ENCODE measurements at regions not wholly inside any gene's neighbourhood (a gene's known extent, or its start where the extent isn't known, plus 50 kb on each side); places are given as distances from the start of the nearest gene placed in this dataset.

GRCh38 chr18:56517196-56517595, 121.2 kb downstream of the TXNL1 start:
- H3F3A ChIP-seq (ENCODE audit: insufficient read depth, low read length) = no peaks in the 10 kb centered on the region
- H2AFZ ChIP-seq (ENCODE audit: low read length) = no peak overlapping the region

GRCh38 chr18:56516789-56517188, 121.6 kb downstream of the TXNL1 start:
- Histone ChIP-seq H3K36me3 (ENCODE audit: insufficient read depth, low read length) (no peaks in the 10 kb centered on the region), H3K27me3 (ENCODE audit: insufficient read depth, low read length) (no peaks in the 10 kb centered on the region), H3K79me2 (ENCODE audit: insufficient read depth, low read length) (no peaks in the 10 kb centered on the region), H2AFZ (ENCODE audit: low read length) (no peak overlapping the region), H3K9ac (ENCODE audit: low read length) (no peak overlapping the region), H3K27ac (ENCODE audit: low read depth, low read length, poor library complexity, severe bottlenecking) (no peak overlapping the region), H3K4me3 (ENCODE audit: low read depth, low read length, poor library complexity, severe bottlenecking) (no peak overlapping the region), H3K4me2 (ENCODE audit: low read length) (no peak overlapping the region), H3K9me2 (ENCODE audit: low read depth, low read length) (no peaks in the 10 kb centered on the region), H3K4me1 (ENCODE audit: insufficient read depth, low read length, severe bottlenecking) (no peaks in the 10 kb centered on the region), H4K20me1 (ENCODE audit: insufficient read depth, low read length) (no peaks in the 10 kb centered on the region), H3K9me3 (ENCODE audit: low read length) (no peaks in the 10 kb centered on the region), H3F3A (ENCODE audit: insufficient read depth, low read length) (no peaks in the 10 kb centered on the region)
- no peak for TF ChIP-seq EZH2 (IDR thresholded peaks at IDR 0.05; ENCODE audit: borderline replicate concordance, low read length)
- TF ChIP-seq, protein P1, sequence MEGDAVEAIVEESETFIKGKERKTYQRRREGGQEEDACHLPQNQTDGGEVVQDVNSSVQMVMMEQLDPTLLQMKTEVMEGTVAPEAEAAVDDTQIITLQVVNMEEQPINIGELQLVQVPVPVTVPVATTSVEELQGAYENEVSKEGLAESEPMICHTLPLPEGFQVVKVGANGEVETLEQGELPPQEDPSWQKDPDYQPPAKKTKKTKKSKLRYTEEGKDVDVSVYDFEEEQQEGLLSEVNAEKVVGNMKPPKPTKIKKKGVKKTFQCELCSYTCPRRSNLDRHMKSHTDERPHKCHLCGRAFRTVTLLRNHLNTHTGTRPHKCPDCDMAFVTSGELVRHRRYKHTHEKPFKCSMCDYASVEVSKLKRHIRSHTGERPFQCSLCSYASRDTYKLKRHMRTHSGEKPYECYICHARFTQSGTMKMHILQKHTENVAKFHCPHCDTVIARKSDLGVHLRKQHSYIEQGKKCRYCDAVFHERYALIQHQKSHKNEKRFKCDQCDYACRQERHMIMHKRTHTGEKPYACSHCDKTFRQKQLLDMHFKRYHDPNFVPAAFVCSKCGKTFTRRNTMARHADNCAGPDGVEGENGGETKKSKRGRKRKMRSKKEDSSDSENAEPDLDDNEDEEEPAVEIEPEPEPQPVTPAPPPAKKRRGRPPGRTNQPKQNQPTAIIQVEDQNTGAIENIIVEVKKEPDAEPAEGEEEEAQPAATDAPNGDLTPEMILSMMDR (IDR thresholded peaks at IDR 0.05; ENCODE audit: low read length) = no peak

More at GRCh38 chr18:56517196-56517595, 121.2 kb downstream of the TXNL1 start:
- Histone ChIP-seq H3K9me2 (ENCODE audit: low read depth, low read length) (no peaks in the 10 kb centered on the region), H3K36me3 (ENCODE audit: insufficient read depth, low read length) (no peaks in the 10 kb centered on the region), H3K9me3 (ENCODE audit: low read length) (no peaks in the 10 kb centered on the region), H3K4me1 (ENCODE audit: insufficient read depth, low read length, severe bottlenecking) (no peaks in the 10 kb centered on the region), H3K9ac (ENCODE audit: low read length) (no peak overlapping the region), H3K27ac (ENCODE audit: low read depth, low read length, poor library complexity, severe bottlenecking) (no peak overlapping the region), H3K79me2 (ENCODE audit: insufficient read depth, low read length) (no peaks in the 10 kb centered on the region), H3K4me2 (ENCODE audit: low read length) (no peak overlapping the region), H3K4me3 (ENCODE audit: low read depth, low read length, poor library complexity, severe bottlenecking) (no peak overlapping the region), H4K20me1 (ENCODE audit: insufficient read depth, low read length) (no peaks in the 10 kb centered on the region), H3K27me3 (ENCODE audit: insufficient read depth, low read length) (no peaks in the 10 kb centered on the region)
- TF ChIP-seq, protein P1 (IDR thresholded peaks at IDR 0.05; ENCODE audit: low read length) = no peak
- no peak for TF ChIP-seq EZH2 (IDR thresholded peaks at IDR 0.05; ENCODE audit: borderline replicate concordance, low read length)

DNA sequence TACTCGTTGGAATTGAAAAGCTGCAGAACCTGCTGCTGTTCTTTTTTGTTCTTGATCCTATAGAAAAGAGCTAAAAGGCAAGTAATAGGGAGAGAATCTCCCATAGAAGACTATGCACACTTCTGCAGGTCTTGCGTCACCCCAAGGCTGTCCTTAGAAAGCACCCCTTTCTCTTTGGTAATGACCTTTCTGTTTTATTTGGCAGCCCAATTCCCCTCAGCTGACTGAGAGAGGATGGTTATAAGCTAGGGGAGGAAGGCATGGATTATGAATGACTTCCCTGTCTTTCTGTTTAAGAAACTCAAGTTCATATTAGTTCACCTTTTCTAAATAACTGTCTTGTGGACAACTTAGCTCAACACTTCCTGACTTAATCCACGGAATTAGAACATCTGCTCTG, 122.9 kb downstream of the TXNL1 start:
- no peak overlapping the region for H2AFZ ChIP-seq (ENCODE audit: low read length)
- H3K4me1 ChIP-seq (ENCODE audit: insufficient read depth, low read length, severe bottlenecking) = no peaks in the 10 kb centered on the region
- no peak overlapping the region for H3K9ac ChIP-seq (ENCODE audit: low read length)
- no peak overlapping the region for H3K4me3 ChIP-seq (ENCODE audit: low read depth, low read length, poor library complexity, severe bottlenecking)
- no peaks in the 10 kb centered on the region for H3K36me3 ChIP-seq (ENCODE audit: insufficient read depth, low read length)
- no peaks in the 10 kb centered on the region for H3K79me2 ChIP-seq (ENCODE audit: insufficient read depth, low read length)
- H3K27me3 ChIP-seq (ENCODE audit: insufficient read depth, low read length) = no peaks in the 10 kb centered on the region
- H4K20me1 ChIP-seq (ENCODE audit: insufficient read depth, low read length) = no peaks in the 10 kb centered on the region
- no peak overlapping the region for H3K4me2 ChIP-seq (ENCODE audit: low read length)
- H3K9me2 ChIP-seq (ENCODE audit: low read depth, low read length) = no peaks in the 10 kb centered on the region
- no peak overlapping the region for H3K27ac ChIP-seq (ENCODE audit: low read depth, low read length, poor library complexity, severe bottlenecking)
- TF ChIP-seq, protein P1 (IDR thresholded peaks at IDR 0.05; ENCODE audit: low read length) = no peak
- TF ChIP-seq EZH2 (IDR thresholded peaks at IDR 0.05; ENCODE audit: borderline replicate concordance, low read length) = no peak
- no peaks in the 10 kb centered on the region for H3F3A ChIP-seq (ENCODE audit: insufficient read depth, low read length)
- H3K9me3 ChIP-seq (ENCODE audit: low read length) = no peaks in the 10 kb centered on the region

Data from OCI-LY1 (cell line).